Immature natural killer cell (primary cell): ENCODE measurements at regions not wholly inside any gene's neighbourhood (a gene's known extent, or its start where the extent isn't known, plus 50 kb on each side); places are given as distances from the start of the nearest gene placed in this dataset.
"Not testable (repeated sequence)": the region's sequence is repeated elsewhere in the genome, so short reads cannot be mapped to it uniquely, and the experiment has no call there.

Experiments
- DNase-seq, 3 donors: peaks; one replicate each; pipeline ENCODE4 v3.0.0; 2022; ENCODE audit warnings: mixed read lengths in 1 of 3
- H3K27ac Mint-ChIP-seq, 6 donors: one replicate each; pipeline ENCODE4 v1.8.0; 2020; ENCODE audit warnings: mixed read lengths in 6 of 6, mild to moderate bottlenecking in 5 of 6, inconsistent platforms in 4 of 6, moderate library complexity in 3 of 6
- H3K27me3 Mint-ChIP-seq, 3 donors: one replicate each; pipeline ENCODE4 v1.8.0; 2020 to 2021; ENCODE audit warnings: low read depth in 3 of 3, mild to moderate bottlenecking in 3 of 3, mixed read lengths in 3 of 3, moderate library complexity in 3 of 3, inconsistent platforms in 1 of 3
- H3K36me3 Mint-ChIP-seq, 3 donors: one replicate each; pipeline ENCODE4 v1.8.0; 2020; ENCODE audit warnings: mixed read lengths in 3 of 3, inconsistent platforms in 2 of 3, mild to moderate bottlenecking in 2 of 3
- H3K4me1 Mint-ChIP-seq, 2 donors: one replicate each; pipeline ENCODE4 v1.8.0; 2020; ENCODE audit warnings: inconsistent platforms in 2 of 2, mild to moderate bottlenecking in 2 of 2, mixed read lengths in 2 of 2, moderate library complexity in 1 of 2
- H3K4me3 Mint-ChIP-seq, 5 donors: one replicate each; pipeline ENCODE4 v1.8.0; 2020; ENCODE audit warnings: mild to moderate bottlenecking in 5 of 5, mixed read lengths in 5 of 5, inconsistent platforms in 3 of 5, moderate library complexity in 3 of 5
- H3K9me3 Mint-ChIP-seq, 6 donors: one replicate each; pipeline ENCODE4 v1.8.0; 2020; ENCODE audit warnings: mild to moderate bottlenecking in 6 of 6, mixed read lengths in 6 of 6, inconsistent platforms in 4 of 6, moderate library complexity in 3 of 6

DNA sequence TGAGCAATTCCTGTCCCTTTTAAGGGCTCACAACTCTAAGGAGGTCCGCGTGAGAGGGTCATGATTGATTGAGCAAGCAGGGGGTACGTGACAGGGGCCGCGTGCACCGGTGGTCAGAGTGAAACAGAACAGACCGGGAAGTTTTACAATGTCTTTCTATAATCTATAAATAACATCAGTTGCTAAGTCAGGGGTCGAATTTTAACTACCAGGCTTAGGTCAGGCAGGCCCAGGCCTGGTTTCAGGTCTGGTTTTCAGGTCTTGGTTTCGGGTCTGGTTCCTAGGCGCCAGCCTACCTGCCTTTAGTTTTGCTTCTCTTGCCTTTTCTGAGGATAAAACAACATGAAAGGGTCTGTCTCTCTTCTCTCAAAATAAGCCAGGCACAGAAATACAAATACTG, 476.0 kb upstream of the CAMK1G start:
- no peak overlapping the region for H3K4me3 Mint-ChIP-seq
- no peaks in the 10 kb centered on the region for H3K27me3 Mint-ChIP-seq
- no peak overlapping the region for H3K27ac Mint-ChIP-seq
- no peak for DNase-seq
- H3K4me1 Mint-ChIP-seq: no peaks in the 10 kb centered on the region
- H3K9me3 Mint-ChIP-seq: peaks cover 0 to 4% (median 0%) of the 10 kb centered on the region in 6 donors
- H3K36me3 Mint-ChIP-seq: no peaks in the 10 kb centered on the region

DNA sequence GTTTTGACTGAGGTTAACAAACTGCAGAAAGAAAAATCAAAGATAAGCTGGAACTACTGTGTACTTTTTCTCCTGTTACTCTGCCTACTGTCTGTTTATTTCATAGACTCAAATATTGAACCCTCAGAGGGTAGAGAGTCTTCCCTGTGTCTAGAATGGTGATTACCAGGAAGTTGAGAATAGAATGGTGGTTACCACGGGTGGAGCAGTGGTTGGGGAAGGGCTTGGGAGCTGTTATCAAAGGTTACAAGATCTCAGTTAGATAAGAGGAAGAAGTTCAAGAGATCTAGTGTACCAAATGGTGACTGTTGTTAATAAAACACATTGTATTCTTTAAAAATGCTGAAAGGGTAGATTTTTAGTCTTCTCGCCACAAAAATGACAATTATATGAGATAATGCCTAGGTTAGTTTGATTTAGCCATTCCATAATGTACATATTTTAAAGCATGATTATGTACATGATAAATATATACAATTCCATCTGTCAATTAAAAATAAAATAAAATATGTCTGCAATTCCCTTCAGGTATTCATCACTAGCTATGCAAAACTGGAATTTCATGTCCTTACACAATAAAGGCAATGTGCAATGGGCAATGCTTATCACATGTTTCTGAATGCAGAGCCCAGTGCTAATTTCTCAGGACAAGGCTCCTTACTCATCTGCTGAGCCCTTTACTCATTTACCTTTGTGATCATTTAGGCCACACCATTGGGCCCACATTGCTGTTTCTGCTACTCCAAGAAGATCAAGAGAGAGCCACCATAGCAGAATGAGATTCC, 474.3 kb upstream of the CAMK1G start:
- Mint-ChIP-seq H3K9me3 (peaks cover 0 to 4% (median under 1%) of the 10 kb centered on the region in 6 donors), H3K27me3 (no peaks in the 10 kb centered on the region), H3K36me3 (no peaks in the 10 kb centered on the region), H3K27ac (no peak overlapping the region), H3K4me1 (no peaks in the 10 kb centered on the region), H3K4me3 (no peak overlapping the region)
- no peak for DNase-seq

DNA sequence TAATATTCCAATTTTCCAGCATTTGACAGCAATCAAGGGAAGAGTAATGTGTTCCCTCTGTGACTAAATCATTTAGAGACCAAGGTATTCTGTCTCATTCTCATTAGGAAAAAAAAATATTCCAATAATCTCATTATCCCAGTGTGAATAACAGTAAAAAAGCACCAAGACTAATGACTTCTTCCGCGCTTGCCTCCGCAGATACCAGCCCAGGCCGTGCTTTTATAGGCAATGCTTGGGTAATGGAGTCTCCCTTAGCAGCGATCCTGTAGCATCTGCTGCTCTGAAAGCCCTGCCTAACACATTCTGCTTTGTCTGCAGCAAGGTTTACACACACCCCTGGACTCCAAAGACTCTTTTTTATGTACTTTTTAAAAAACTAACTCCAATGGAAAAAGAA, 470.0 kb upstream of the CAMK1G start:
- H3K27ac Mint-ChIP-seq: no peak overlapping the region
- H3K4me1 Mint-ChIP-seq: no peaks in the 10 kb centered on the region
- H3K36me3 Mint-ChIP-seq: no peaks in the 10 kb centered on the region
- no peak overlapping the region for H3K4me3 Mint-ChIP-seq
- peaks cover 0 to 5% (median 3%) of the 10 kb centered on the region in 6 donors for H3K9me3 Mint-ChIP-seq
- H3K27me3 Mint-ChIP-seq: peaks cover 0 to 3% (median 0%) of the 10 kb centered on the region in 3 donors
- DNase-seq: no peak

DNA sequence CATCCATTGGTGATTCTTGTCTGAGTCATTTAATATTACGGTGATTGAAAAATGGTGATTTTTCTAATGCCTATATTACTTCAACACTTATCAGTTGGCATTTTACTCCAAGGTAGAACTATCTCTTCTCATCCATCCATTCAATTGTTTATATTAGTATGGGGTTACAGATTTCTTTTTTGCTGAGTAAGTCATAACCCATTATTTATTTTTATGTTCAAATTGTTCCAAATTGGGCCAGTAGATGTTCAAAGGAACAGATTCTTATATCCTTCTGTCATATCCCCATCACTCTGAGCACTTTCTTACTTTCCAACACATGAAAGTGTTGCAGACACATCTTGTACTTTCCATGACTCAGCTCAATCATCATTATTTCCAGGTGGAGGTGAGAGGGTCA, 466.8 kb upstream of the CAMK1G start:
- peaks cover 0 to 3% (median 0%) of the 10 kb centered on the region in 3 donors for H3K27me3 Mint-ChIP-seq
- peaks cover 2 to 13% (median 5%) of the 10 kb centered on the region in 6 donors for H3K9me3 Mint-ChIP-seq
- H3K4me3 Mint-ChIP-seq: no peak overlapping the region
- no peaks in the 10 kb centered on the region for H3K4me1 Mint-ChIP-seq
- no peak for DNase-seq
- no peaks in the 10 kb centered on the region for H3K36me3 Mint-ChIP-seq
- H3K27ac Mint-ChIP-seq: no peak overlapping the region

DNA sequence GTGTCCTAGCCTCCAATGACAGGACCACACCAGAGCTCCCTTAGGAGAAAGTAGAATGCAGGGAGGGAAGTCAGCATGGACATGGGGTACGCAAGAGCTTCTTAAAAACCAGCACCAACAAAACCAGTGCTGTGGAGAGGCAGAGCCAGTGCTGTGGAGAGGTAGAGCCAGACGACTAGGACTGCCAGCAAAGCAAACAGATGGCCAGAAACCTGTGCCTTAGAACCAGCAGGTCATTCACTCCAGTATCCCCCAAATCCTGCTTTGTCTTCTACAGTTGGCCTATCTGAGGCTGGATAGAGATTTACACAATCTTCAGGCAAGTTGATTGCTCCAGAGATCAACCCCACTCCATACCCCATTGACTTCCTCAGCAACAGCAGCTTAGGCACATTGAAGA, 459.9 kb upstream of the CAMK1G start:
- Mint-ChIP-seq H3K4me3 (no peak overlapping the region), H3K27me3 (peaks cover 0 to 2% (median 0%) of the 10 kb centered on the region in 3 donors), H3K36me3 (no peaks in the 10 kb centered on the region), H3K27ac (no peak overlapping the region), H3K9me3 (peaks cover 0 to 28% (median 5%) of the 10 kb centered on the region in 6 donors), H3K4me1 (no peaks in the 10 kb centered on the region)
- no peak for DNase-seq

DNA sequence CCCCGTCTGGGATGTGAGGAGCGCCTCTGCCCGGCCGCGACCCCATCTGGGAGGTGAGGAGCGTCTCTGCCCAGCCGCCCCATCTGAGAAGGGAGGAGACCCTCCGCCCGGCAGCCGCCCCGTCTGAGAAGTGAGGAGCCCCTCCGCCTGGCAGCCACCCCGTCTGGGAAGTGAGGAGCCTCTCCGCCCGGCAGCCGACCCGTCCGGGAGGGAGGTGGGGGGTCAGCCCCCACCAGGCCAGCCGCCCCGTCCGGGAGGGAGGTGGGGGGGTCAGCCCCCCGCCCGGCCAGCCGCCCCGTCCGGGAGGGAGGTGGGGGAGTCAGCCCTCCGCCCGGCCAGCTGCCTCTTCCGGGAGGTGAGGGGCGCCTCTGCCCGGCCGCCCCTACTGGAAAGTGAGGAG, 454.4 kb upstream of the CAMK1G start:
- not testable (repeated sequence) for H3K27me3 Mint-ChIP-seq, DNase-seq, H3K4me1 Mint-ChIP-seq, H3K27ac Mint-ChIP-seq, H3K4me3 Mint-ChIP-seq, H3K36me3 Mint-ChIP-seq
- H3K9me3 Mint-ChIP-seq: peaks cover 0 to 14% (median 3%) of the 10 kb centered on the region in 6 donors

DNA sequence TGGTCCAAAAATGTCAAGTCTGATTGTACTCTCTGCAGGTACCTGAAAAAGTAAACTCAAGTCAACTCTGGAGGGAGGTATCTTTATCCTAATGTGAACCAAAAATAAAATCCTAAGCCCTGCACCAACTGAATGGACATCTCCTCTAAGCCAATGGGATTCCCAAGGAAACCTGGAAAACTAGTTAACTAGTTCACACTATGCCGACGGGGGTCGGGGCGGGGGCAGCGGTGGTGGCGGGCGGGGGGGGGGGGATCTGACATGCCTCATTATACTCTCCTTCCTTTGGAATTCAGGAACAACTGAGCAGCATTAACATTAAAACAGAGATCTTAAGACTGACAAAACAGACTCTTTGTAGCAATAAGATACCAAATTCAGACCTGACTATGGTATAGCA, 452.6 kb upstream of the CAMK1G start:
- Mint-ChIP-seq H3K27me3 (peaks cover 0 to 1% (median 0%) of the 10 kb centered on the region in 3 donors), H3K4me3 (no peak overlapping the region), H3K27ac (no peak overlapping the region), H3K4me1 (no peaks in the 10 kb centered on the region), H3K36me3 (no peaks in the 10 kb centered on the region), H3K9me3 (peaks cover 0 to 13% (median 3%) of the 10 kb centered on the region in 6 donors)
- DNase-seq: no peak

DNA sequence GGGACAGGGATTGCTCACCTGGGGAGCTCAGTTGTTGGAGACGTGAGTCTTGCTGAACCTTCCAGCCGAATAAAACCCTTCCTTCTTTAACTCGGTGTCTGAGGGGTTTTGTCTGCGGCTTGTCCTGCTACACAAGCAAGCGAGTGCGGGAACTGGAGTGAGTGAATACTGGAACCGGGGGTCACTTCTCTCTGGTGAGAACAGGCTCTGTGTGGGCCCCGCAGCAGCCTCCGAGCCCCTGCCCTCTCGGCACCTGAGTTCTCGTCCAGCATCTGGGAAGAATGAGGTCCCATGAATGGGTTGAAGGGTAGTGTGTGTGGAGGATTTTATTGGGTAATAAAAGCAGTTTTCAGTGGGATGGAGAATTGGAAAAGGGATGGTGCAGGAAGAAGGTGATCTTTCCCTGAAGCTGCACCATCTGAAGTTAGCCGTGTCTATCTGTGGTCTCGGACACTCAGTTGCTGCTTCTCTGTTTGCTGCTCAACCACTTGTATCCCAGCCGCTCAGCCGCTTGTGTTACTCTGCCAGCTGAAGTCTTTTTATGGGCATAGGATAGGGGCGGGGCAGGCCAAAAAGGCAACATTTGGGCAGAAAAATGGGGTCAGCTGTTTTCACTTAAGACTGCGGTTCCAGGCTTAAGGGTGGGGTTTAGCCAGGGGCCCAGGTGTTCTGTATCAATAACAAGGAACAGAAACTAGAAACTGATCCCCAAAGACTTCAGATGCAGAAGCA, 450.6 kb upstream of the CAMK1G start:
- no peak for DNase-seq
- Mint-ChIP-seq H3K36me3 (no peaks in the 10 kb centered on the region), H3K27ac (no peak overlapping the region), H3K4me1 (no peaks in the 10 kb centered on the region), H3K9me3 (peaks cover 0 to 5% (median 2%) of the 10 kb centered on the region in 6 donors), H3K4me3 (no peak overlapping the region), H3K27me3 (peaks cover 0 to 2% (median 1%) of the 10 kb centered on the region in 3 donors)

DNA sequence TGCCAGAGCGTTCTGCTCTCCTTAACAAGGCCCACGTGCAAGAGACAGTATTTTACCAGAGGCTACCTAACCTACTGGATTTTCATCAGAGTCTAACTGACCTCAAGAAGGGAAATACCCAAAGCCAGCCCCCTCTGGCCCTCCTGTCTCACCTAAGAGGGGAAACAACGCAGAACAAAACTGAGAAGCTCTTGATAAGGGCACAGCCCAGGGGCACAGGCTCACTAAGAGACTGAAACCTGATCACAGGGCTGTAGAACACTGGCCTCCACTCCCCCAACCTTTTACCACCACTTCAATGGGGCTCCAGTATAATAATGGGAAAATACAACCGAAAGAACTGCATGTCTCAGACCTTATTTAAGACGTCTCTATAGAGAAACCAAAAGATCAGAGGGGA, 449.5 kb upstream of the CAMK1G start:
- H3K27ac Mint-ChIP-seq: no peak overlapping the region
- DNase-seq: no peak
- no peak overlapping the region for H3K4me3 Mint-ChIP-seq
- H3K4me1 Mint-ChIP-seq: no peaks in the 10 kb centered on the region
- no peaks in the 10 kb centered on the region for H3K36me3 Mint-ChIP-seq
- H3K9me3 Mint-ChIP-seq: peaks cover 0 to 5% (median under 1%) of the 10 kb centered on the region in 6 donors
- H3K27me3 Mint-ChIP-seq: peaks cover 0 to 2% (median 1%) of the 10 kb centered on the region in 3 donors

DNA sequence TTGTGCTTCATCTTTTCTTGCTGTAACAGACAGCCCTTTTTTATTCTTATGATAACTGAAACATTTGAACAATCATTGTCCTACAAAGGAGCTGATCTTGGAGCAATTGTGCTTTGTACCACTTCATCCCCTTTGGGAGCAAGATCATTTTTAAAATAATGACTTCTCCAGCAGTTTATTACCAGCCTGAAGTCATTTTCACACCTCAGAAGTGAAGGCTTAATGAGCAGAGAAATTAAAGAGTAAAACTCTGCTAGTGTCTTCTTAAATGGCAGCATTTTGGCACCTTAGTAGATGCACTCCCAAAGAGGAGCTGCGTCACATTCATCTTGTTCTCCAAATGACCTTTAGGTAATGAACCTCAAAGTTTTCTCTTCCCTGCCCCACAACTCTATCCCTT, 439.6 kb upstream of the CAMK1G start:
- Mint-ChIP-seq H3K36me3 (no peaks in the 10 kb centered on the region), H3K4me3 (no peak overlapping the region), H3K9me3 (peaks cover 0 to 7% (median 4%) of the 10 kb centered on the region in 6 donors), H3K4me1 (no peaks in the 10 kb centered on the region), H3K27ac (no peak overlapping the region), H3K27me3 (peaks cover 0 to 3% (median 0%) of the 10 kb centered on the region in 3 donors)
- DNase-seq: no peak

DNA sequence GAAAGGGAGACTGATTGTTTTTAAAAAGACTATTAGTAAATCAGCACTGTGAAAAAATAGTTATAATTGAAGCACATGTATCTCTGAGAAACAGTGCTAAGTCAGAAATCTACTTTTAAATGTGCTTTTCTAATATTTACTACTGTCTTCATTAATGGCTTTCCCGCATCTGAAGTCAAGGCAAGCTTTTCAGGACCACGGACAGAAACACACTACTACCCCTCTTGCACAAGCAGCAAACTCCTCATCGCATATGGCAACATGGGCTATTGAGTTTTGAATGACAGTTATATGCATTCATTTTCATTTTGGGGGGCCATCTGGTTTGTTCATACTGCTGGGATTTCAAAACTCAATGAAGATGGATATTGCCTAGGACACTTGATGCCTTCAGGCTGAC, 433.4 kb upstream of the CAMK1G start:
- Mint-ChIP-seq H3K36me3 (no peaks in the 10 kb centered on the region), H3K27me3 (peaks cover 0 to 2% (median 0%) of the 10 kb centered on the region in 3 donors), H3K4me3 (no peak overlapping the region), H3K27ac (no peak overlapping the region), H3K4me1 (no peaks in the 10 kb centered on the region), H3K9me3 (peaks cover 0 to 12% (median 3%) of the 10 kb centered on the region in 6 donors)
- no peak for DNase-seq

DNA sequence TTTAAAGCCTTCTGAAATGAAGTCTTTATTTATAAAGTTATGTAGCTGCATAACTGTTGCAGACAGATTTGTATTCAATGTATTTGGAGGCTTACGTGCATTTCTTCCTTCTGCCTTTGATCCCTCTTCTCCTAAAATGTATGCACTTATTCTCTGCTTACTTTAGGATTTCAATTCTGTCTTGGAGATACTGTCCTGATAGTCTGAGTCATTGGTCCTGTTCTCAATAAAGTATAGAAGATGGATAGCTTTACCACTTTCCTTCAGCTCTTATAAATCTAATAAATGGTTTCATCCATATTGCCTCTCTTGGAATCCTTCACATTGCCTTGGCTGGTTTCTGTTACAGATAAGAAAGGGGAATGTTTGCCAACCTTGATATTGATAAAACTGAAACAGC, 430.1 kb upstream of the CAMK1G start:
- Mint-ChIP-seq H3K27me3 (no peaks in the 10 kb centered on the region), H3K9me3 (peaks cover 0 to 6% (median 1%) of the 10 kb centered on the region in 6 donors), H3K4me3 (no peak overlapping the region), H3K4me1 (no peaks in the 10 kb centered on the region), H3K27ac (no peak overlapping the region), H3K36me3 (no peaks in the 10 kb centered on the region)
- DNase-seq: no peak

DNA sequence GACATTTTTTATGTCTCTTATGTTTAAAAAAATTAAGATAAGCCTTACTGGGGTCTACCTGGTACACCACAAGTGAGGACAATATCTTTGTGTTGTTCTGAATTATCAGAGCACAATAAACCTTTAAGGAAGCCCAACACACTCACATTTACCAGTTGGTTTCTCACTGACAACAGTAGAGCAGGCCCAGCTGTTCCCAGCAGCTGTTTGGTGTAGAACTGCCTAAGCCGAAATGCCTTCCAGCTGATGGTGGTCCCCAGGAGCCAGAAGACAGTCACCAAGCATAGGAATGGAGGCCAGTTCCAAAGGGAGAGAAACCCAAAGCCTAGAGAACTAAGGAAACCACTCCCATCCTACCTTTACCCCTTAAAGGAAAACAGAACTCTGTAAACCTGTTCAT, 428.6 kb upstream of the CAMK1G start:
- no peak overlapping the region for H3K4me3 Mint-ChIP-seq
- no peak overlapping the region for H3K27ac Mint-ChIP-seq
- H3K4me1 Mint-ChIP-seq: no peaks in the 10 kb centered on the region
- DNase-seq: no peak
- no peaks in the 10 kb centered on the region for H3K36me3 Mint-ChIP-seq
- H3K9me3 Mint-ChIP-seq: peaks cover 0 to 6% (median 1%) of the 10 kb centered on the region in 6 donors
- no peaks in the 10 kb centered on the region for H3K27me3 Mint-ChIP-seq

DNA sequence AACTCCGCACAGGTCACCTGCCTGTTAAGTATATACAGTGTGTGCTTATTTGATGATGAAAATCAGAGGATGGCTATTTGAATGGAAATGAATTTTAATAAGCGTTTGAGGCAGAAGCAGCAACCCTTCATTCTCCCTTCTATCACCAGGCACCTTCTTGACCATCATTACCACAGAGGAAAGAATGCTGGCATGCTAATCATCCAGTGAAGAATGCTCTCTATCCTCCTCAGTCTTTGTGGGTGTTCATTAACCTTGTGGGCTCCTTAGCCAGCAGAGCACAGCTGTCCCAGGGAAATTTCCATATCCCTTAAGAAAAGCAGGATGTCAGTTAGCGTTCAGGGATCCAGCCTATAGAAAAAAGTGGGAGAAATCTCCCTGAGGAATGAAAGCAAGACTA, 428.0 kb upstream of the CAMK1G start:
- no peak for DNase-seq
- Mint-ChIP-seq H3K9me3 (peaks cover 0 to 11% (median 2%) of the 10 kb centered on the region in 6 donors), H3K4me3 (no peak overlapping the region), H3K36me3 (no peaks in the 10 kb centered on the region), H3K4me1 (no peaks in the 10 kb centered on the region), H3K27me3 (no peaks in the 10 kb centered on the region), H3K27ac (no peak overlapping the region)
